Stimulated activated effector memory CD8-positive, alpha-beta T cell treated with anti-CD3 and anti-CD28 coated beads, Interleukin-12 subunit alpha, Interleukin-12 subunit beta, amount 100 ng/mL, for 72 hours (primary cell): ENCODE measurements at regions not wholly inside any gene's neighbourhood (a gene's known extent, or its start where the extent isn't known, plus 50 kb on each side); places are given as distances from the start of the nearest gene placed in this dataset.

ENCODE experiments used
- ATAC-seq: fragments of 150-1000 bp; cut with Tn5 transposase; 2 replicates; pipeline ENCODE4 v1.10.0; 2021
- DNase-seq, 2 donors: peaks; one replicate each; pipeline ENCODE4 v3.0.0; 2021 to 2022; ENCODE audit warnings: low spot score in 2 of 2
- H3K27ac Mint-ChIP-seq: one replicate; pipeline ENCODE4 v1.8.0; 2022; ENCODE audit warnings: mild to moderate bottlenecking, mixed read lengths
- H3K36me3 Mint-ChIP-seq: one replicate; pipeline ENCODE4 v1.8.0; 2022; ENCODE audit warnings: mild to moderate bottlenecking, mixed read lengths
- H3K4me1 Mint-ChIP-seq: one replicate; pipeline ENCODE4 v1.8.0; 2022; ENCODE audit warnings: mixed read lengths
- H3K4me3 Mint-ChIP-seq: one replicate; pipeline ENCODE4 v1.8.0; 2022; ENCODE audit warnings: mild to moderate bottlenecking, mixed read lengths
- H3K9me3 Mint-ChIP-seq: one replicate; pipeline ENCODE4 v1.8.0; 2022; ENCODE audit warnings: mixed read lengths

DNA sequence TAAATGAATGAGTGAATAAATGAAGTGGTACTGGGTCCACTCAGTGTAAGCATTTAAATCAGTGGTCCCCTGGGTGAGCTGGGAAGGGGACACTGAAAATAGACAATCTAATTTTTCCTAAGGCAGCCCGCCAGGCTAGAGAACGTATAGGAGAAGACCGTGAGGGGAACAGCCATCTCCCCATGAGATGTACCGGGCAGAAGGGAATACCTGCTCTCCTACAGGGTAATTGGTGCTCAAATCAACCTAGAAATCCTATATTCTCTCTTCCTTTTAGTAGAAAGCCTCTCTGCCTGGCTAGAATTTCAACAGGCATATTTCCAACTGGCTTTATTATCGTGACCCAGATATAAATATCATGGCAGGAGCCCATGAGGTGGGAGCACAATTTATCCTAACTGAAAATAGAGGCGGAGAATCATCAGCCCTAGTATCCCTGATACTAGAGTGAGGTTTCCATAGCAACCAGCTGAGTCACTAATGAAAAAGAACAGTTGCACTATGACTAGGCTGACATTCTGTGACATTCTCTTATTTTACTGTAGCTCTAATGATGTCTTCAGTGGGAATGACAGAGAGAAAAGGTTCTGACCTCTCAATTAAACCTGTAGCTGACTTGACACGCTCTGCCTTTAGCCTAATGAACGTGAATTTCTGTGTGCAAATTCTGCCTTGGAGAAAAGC lies 96.5 kb upstream of the CAST start:
- no peak for DNase-seq
- Mint-ChIP-seq H3K4me3 (no peak overlapping the region), H3K27ac (peak overlapping the region; percentile 8), H3K9me3 (no peaks in the 10 kb centered on the region), H3K36me3 (no peaks in the 10 kb centered on the region), H3K4me1 (peaks cover 15% of the 10 kb centered on the region)
- peak; percentile 86 for ATAC-seq

GRCh38 chr5:96566833-96567587 lies 95.2 kb upstream of the CAST start:
- H3K27ac Mint-ChIP-seq, result no peak overlapping the region
- no peaks in the 10 kb centered on the region for H3K9me3 Mint-ChIP-seq
- ATAC-seq (no peak), DNase-seq (no peak)
- no peak overlapping the region for H3K4me3 Mint-ChIP-seq
- no peaks in the 10 kb centered on the region for H3K36me3 Mint-ChIP-seq
- H3K4me1 Mint-ChIP-seq, result peaks cover 15% of the 10 kb centered on the region

GRCh38 chr5:96569332-96569731 lies 92.8 kb upstream of the CAST start:
- no peaks in the 10 kb centered on the region for H3K9me3 Mint-ChIP-seq
- H3K36me3 Mint-ChIP-seq, result no peaks in the 10 kb centered on the region
- ATAC-seq, result no peak
- H3K4me3 Mint-ChIP-seq, result no peak overlapping the region
- no peak overlapping the region for H3K27ac Mint-ChIP-seq
- H3K4me1 Mint-ChIP-seq, result peaks cover 19% of the 10 kb centered on the region
- DNase-seq, result no peak

GRCh38 chr5:96569770-96570169 lies 92.4 kb upstream of the CAST start:
- Mint-ChIP-seq H3K36me3 (no peaks in the 10 kb centered on the region), H3K4me1 (peaks cover 19% of the 10 kb centered on the region), H3K4me3 (no peak overlapping the region), H3K27ac (no peak overlapping the region), H3K9me3 (no peaks in the 10 kb centered on the region)
- no peak for ATAC-seq
- no peak for DNase-seq

DNA sequence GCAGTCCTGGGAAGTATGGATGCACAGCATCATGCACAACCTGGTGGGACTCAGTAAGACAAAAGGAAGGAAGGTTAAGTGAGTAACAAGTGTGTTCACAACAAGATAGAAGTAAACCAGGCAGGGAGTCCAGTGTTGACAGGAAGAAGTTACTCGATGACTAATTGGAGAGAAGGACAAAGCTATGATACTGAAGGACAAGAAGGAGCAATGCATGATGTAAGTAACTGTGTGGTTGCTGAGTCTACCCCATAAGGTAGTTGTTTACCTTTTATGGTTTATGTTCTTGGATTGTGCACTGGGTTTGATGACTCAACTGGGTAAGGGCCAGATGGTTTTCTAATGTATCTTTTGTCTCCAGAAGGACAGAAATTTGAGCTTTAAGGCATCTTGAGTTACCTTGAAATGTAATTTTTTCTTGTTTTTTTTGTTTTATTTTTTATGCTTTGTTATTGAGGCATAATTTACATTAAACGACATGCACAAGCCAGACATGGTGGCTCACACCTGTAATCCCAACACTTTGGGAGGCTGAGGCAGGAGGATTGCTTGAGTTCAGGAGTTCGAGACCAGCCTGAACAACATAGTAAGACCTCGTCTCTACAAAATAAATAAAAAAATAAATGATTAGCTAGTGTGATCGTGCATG lies 89.2 kb upstream of the CAST start:
- peak; percentile 97 for ATAC-seq
- no peaks in the 10 kb centered on the region for H3K36me3 Mint-ChIP-seq

DNA sequence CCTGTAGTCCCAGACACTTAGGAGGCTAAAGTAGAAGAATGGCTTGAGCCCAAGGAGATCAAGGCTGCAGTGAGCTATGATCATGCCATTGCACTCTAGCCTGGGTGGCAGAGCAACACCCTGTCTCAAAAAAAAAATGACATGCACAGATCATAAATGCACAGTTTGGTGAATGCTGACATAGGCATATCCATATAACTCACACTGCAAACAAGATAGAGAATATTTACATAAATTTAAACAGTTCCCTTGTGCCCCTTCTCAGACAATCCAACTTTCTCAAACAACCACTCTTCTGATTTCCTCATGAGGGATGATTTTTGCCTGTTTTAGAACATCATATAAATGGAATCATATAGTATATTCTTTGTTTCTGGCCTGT lies 88.7 kb upstream of the CAST start:
- Mint-ChIP-seq H3K4me3 (no peak overlapping the region), H3K27ac (no peak overlapping the region), H3K36me3 (no peaks in the 10 kb centered on the region), H3K9me3 (no peaks in the 10 kb centered on the region), H3K4me1 (peaks cover 4% of the 10 kb centered on the region)
- DNase-seq (no peak), ATAC-seq (no peak)

More for the DNA sequence above, 89.2 kb upstream of the CAST start:
- no peak overlapping the region for H3K4me3 Mint-ChIP-seq
- H3K27ac Mint-ChIP-seq, result no peak overlapping the region
- no peaks in the 10 kb centered on the region for H3K9me3 Mint-ChIP-seq
- peaks cover 4% of the 10 kb centered on the region for H3K4me1 Mint-ChIP-seq
- no peak for DNase-seq

- no peaks in the 10 kb centered on the region for H3K36me3 Mint-ChIP-seq
- H3K4me1 Mint-ChIP-seq, result peaks cover 4% of the 10 kb centered on the region
- no peak overlapping the region for H3K4me3 Mint-ChIP-seq
- ATAC-seq (no peak), DNase-seq (no peak)
- no peak overlapping the region for H3K27ac Mint-ChIP-seq
- H3K9me3 Mint-ChIP-seq, result no peaks in the 10 kb centered on the region
Observed at GRCh38 chr5:96576876-96577275, 85.3 kb upstream of the CAST start.

- ATAC-seq (no peak), DNase-seq (no peak)
- H3K36me3 Mint-ChIP-seq, result no peaks in the 10 kb centered on the region
- no peaks in the 10 kb centered on the region for H3K4me1 Mint-ChIP-seq
- no peak overlapping the region for H3K27ac Mint-ChIP-seq
- H3K9me3 Mint-ChIP-seq, result no peaks in the 10 kb centered on the region
- no peak overlapping the region for H3K4me3 Mint-ChIP-seq
Observed at GRCh38 chr5:96577909-96578308, 84.3 kb upstream of the CAST start.

DNA sequence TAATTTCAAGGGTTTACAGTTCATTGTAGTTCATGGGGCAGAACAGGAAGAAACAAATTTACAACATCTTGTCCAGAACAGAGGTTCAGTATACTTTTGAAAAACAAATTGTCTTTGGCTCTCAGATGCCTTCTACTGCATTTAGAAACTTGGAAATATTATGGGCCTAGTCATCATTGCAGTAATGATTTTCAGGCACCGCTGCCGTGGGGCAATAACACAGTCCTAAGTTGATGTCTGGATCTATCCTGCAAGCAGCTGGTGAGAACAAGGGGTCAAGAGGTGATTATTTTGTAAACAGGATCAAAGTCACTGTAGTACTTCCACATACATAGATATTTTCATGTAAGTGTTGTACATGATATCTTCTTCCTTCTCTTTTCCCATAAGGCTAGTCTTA lies 82.5 kb upstream of the CAST start:
- DNase-seq (no peak), ATAC-seq (no peak)
- H3K27ac Mint-ChIP-seq, result no peak overlapping the region
- H3K36me3 Mint-ChIP-seq, result no peaks in the 10 kb centered on the region
- peaks cover 6% of the 10 kb centered on the region for H3K4me1 Mint-ChIP-seq
- no peak overlapping the region for H3K4me3 Mint-ChIP-seq
- no peaks in the 10 kb centered on the region for H3K9me3 Mint-ChIP-seq

DNA sequence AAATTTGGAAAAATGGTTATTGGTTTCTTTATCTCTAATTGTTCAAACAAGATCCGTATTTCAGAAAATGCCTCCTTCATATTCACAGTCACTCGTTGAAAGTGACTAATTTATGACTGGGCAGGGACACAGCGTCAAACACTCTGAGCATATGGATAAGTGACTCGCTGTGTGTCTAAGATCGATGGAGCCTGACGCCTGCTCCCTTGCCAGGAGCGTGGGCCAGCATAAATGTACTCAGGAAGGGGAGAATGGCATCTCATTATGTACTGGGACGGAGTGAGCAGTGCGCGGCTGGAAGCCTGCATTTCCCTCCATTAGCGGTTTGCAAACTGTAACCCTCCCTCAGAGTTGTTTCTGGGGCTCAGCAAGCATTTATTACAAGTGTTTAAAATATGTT lies 79.8 kb upstream of the CAST start:
- DNase-seq, result no peak
- peaks cover 7% of the 10 kb centered on the region for H3K4me1 Mint-ChIP-seq

GRCh38 chr5:96584712-96585111 lies 77.5 kb upstream of the CAST start:
- Mint-ChIP-seq H3K36me3 (no peaks in the 10 kb centered on the region), H3K4me1 (peaks cover 7% of the 10 kb centered on the region), H3K4me3 (no peak overlapping the region), H3K9me3 (no peaks in the 10 kb centered on the region), H3K27ac (no peak overlapping the region)
- no peak for DNase-seq
- ATAC-seq, result no peak

More for the DNA sequence above, 79.8 kb upstream of the CAST start:
- no peak overlapping the region for H3K4me3 Mint-ChIP-seq
- H3K27ac Mint-ChIP-seq, result no peak overlapping the region
- no peaks in the 10 kb centered on the region for H3K9me3 Mint-ChIP-seq
- no peak for ATAC-seq
- H3K36me3 Mint-ChIP-seq, result no peaks in the 10 kb centered on the region

DNA sequence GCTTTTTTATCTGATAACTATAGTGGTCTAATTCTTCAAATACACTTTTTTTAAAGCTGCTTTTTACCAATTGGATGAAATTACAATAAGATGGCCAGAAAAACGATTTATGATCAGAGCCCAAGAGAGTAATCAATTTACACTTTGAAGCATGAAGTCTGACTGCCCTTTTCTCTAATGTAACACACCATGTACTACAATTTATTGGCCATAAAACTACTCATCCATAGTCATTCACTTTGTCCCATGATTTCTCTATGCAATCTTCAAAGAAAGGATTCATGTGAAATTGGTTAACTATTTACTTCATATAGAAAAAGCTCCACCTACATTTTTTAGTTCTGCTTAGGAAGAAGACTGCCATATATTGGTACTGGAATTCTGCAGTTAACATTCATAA lies 73.6 kb upstream of the CAST start:
- no peak for DNase-seq
- H3K4me3 Mint-ChIP-seq, result no peak overlapping the region
- H3K36me3 Mint-ChIP-seq, result no peaks in the 10 kb centered on the region
- no peaks in the 10 kb centered on the region for H3K9me3 Mint-ChIP-seq
- H3K27ac Mint-ChIP-seq, result no peak overlapping the region
- no peak for ATAC-seq
- peaks cover 7% of the 10 kb centered on the region for H3K4me1 Mint-ChIP-seq

DNA sequence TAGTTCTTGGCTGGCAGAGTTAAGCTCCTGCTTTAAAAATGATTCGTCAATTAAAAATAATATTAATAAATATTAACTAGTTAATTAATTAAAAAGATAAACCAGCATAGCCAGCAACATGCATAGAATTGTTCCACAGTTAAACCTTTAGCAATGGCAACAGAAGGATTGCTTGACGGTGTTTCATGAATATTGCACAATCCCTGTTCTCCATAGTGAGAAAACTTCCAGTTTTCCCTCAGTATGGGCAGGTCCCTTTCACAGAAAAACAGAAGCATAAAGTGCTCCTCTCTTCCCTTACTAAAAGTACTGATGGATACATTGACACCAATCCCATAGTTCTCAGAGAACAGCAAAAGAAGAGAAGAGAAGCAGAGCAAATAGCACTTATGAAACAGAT lies 71.4 kb upstream of the CAST start:
- Mint-ChIP-seq H3K9me3 (no peaks in the 10 kb centered on the region), H3K27ac (no peak overlapping the region), H3K4me1 (no peaks in the 10 kb centered on the region), H3K4me3 (no peak overlapping the region), H3K36me3 (no peaks in the 10 kb centered on the region)
- ATAC-seq (no peak), DNase-seq (no peak)

DNA sequence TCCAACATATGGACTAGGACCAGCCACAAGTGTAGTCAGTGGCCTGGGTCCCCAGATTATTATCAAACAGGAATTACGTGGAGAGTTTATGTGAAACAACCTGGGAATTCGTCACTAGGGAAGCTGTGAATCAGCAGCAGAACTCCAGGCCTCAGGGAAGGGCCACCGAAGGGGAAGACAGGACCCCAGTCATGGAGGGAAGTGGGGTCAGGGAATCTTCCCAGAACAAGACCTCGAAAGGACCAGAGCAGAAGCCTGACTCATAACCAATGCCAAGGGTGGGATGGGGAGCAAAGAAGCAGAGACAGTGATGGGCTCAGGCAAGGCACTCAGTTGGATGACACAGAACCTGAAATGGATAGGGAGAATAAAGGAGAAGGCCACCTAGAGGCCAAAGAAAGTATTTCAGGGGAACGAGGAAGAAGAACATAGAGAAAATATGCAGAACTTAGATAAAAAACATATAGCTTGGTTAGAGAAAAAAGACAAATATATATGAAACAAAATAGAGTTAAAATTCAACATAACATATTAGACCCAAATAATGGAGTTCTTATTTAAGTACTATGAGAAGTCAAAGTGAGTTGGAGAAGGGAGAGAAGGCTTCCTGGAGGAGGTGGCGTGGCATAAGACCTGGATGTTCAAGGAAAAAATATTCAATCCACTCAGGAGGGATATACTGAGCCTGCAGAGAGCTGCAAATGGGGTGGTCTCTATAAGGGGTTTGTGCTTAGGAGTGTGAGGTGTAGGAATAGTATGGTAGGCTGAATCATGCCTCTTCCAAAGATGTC lies 66.7 kb upstream of the CAST start:
- H3K4me1 Mint-ChIP-seq, result peaks cover 7% of the 10 kb centered on the region
- H3K4me3 Mint-ChIP-seq, result no peak overlapping the region
- no peaks in the 10 kb centered on the region for H3K9me3 Mint-ChIP-seq
- H3K27ac Mint-ChIP-seq, result no peak overlapping the region
- ATAC-seq (no peak), DNase-seq (no peak)
- no peaks in the 10 kb centered on the region for H3K36me3 Mint-ChIP-seq

GRCh38 chr5:96597438-96598020 lies 64.6 kb upstream of the CAST start:
- Mint-ChIP-seq H3K36me3 (no peaks in the 10 kb centered on the region), H3K4me3 (no peak overlapping the region), H3K27ac (no peak overlapping the region), H3K4me1 (peaks cover 7% of the 10 kb centered on the region), H3K9me3 (no peaks in the 10 kb centered on the region)
- ATAC-seq (peak; percentile 80), DNase-seq (no peak)
